Activated CD4-positive, alpha-beta T cell treated with anti-CD3 and anti-CD28 coated beads, Interleukin-2, amount 10 ng/mL, durations not matched to agents 24 days and 14 days (primary cell): ENCODE measurements at regions not wholly inside any gene's neighbourhood (a gene's known extent, or its start where the extent isn't known, plus 50 kb on each side); places are given as distances from the start of the nearest gene placed in this dataset.
"Not testable (repeated sequence)": the region's sequence is repeated elsewhere in the genome, so short reads cannot be mapped to it uniquely, and the experiment has no call there.

Source experiments
- DNase-seq: peaks from one replicate; pipeline ENCODE4 v3.0.0; 2022
- H3K27ac Mint-ChIP-seq: one replicate; pipeline ENCODE4 v1.8.0; 2022; ENCODE audit warnings: mild to moderate bottlenecking, mixed read lengths
- H3K27me3 Mint-ChIP-seq: one replicate; pipeline ENCODE4 v1.8.0; 2022; ENCODE audit warnings: mixed read lengths
- H3K36me3 Mint-ChIP-seq: one replicate; pipeline ENCODE4 v1.8.0; 2022; ENCODE audit warnings: low read depth, mild to moderate bottlenecking, mixed read lengths
- H3K4me1 Mint-ChIP-seq: one replicate; pipeline ENCODE4 v1.8.0; 2021; ENCODE audit warnings: mixed read lengths
- H3K4me3 Mint-ChIP-seq: one replicate; pipeline ENCODE4 v1.8.0; 2022; ENCODE audit warnings: mild to moderate bottlenecking, moderate library complexity, mixed read lengths
- H3K9me3 Mint-ChIP-seq: one replicate; pipeline ENCODE4 v1.8.0; 2021; ENCODE audit warnings: mixed read lengths
- intact Hi-C: fragments of 100-400 bp; cut with micrococcal nuclease; formaldehyde crosslinking; loops from one replicate; pipeline ENCODE4 v1.15.1; 2023

DNA sequence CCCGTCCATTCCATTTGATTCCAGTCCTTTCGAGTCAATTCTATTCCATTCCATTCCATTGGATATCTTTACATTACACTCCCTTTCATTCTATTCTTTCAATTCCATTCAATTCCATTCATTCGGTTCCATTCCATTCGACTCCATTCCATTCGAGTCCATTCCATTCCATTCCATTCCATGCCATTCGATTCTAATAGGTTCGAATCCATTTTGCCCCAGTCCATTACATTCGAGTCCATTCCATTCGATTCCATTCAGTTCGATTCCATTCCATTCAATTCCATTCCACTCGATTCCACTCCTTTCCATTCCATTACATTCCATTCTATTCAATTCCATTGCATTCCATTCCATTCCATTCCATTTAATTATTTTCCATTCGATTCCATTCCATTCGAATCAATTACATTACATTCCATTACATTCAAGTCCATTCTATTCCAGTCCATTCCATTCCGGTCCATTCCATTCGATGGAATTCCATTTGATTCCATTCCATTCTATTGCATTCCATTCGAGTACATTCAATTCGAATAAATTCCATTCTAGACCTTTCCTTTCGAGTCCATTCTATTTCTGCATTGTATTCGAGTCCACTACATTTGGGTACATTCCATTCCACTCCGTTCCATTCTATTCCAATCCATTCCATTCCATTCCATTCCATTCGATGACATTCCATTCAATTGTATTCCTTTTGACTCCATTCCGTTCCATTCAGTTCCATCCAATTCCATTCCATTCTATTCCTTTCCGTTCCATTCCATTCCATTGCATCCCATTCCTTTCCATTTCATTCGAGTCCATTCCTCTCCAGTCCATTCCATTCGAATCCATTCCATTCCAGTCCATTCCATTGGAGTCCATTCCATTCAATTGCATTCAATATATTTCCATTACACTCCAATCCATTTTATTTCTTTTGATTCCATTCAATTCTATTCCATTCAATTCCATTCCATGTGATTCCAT lies 2604.8 kb upstream of the TPTE start:
- H3K9me3 Mint-ChIP-seq = no peaks in the 10 kb centered on the region
- H3K27ac Mint-ChIP-seq = no peak overlapping the region
- no peaks in the 10 kb centered on the region for H3K4me1 Mint-ChIP-seq
- intact Hi-C loops = no loop called here
- H3K4me3 Mint-ChIP-seq = no peak overlapping the region
- no peaks in the 10 kb centered on the region for H3K27me3 Mint-ChIP-seq
- DNase-seq = no peak
- peaks cover 34% of the 10 kb centered on the region for H3K36me3 Mint-ChIP-seq

DNA sequence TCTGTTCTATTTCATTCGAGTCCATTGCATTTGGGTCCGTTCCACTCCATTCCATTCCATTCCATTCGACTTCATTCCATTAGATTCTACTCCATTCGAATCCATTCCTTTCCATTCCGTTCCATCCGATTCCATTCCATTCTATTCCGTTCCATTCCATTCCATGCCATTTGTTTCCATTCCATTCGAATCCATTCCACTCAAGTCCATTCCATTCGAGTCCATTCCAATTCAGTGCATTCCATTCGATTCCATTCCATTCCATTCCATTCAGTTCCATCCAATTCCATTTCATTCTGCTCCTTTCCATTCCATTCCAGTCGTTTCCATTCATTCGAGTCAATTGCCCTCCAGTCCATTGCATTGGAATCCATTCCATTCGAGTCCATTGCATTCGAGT lies 2603.7 kb upstream of the TPTE start:
- no peak for DNase-seq
- intact Hi-C loops = no loop called here
- Mint-ChIP-seq H3K27ac (no peak overlapping the region), H3K27me3 (no peaks in the 10 kb centered on the region), H3K9me3 (no peaks in the 10 kb centered on the region), H3K36me3 (peaks cover 38% of the 10 kb centered on the region), H3K4me1 (no peaks in the 10 kb centered on the region), H3K4me3 (no peak overlapping the region)

DNA sequence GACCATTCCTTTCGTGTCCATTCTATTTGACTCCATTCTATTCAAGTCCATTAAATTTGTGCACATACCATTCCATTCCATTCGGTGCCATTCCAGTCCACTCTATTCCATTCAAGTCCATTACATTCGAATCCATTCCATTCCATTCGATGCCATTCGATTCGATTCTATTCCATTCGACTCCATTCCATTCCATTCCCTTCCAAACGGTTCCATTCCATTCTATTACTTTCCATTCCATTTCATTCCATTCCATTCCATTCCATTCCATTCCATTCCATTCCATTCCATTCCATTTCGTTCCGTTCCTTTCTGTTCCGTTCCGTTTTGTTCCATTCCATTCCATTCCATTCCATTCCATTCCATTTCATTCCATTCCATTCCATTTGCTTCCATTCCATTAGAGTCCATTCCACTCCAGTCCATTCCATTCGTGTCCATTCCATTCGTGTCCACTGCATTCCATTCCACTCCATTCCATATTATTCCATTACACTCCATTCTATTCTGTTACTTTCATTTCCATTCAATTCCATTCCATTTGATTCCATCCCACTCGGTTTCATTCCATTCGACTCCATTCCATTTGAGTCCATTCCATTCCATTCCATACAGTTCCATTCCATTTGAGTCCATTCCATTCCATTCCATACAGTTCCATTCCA lies 2595.3 kb upstream of the TPTE start:
- DNase-seq, H3K9me3 Mint-ChIP-seq, intact Hi-C loops, H3K27me3 Mint-ChIP-seq, H3K4me1 Mint-ChIP-seq, H3K27ac Mint-ChIP-seq, H3K4me3 Mint-ChIP-seq: not testable (repeated sequence)
- peaks cover 46% of the 10 kb centered on the region for H3K36me3 Mint-ChIP-seq

DNA sequence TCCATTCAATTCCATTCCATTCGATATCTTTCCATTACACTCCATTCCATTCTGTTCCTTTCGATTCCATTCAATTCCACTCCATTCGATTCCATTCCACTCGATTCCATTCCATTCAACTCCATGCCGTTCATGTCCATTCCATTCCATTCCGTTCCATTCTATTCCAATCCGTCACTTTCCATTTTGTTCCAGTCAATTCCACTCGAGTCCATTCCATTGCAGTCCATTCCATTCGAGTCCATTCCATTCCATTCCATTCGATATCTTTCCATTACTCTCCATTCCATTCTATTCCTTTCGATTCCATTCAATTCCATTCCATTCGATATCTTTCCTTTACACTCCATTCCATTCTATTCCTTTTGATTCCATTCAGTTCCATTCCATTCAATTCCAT lies 2592.9 kb upstream of the TPTE start:
- H3K27me3 Mint-ChIP-seq, intact Hi-C loops, H3K4me3 Mint-ChIP-seq, H3K27ac Mint-ChIP-seq, DNase-seq, H3K4me1 Mint-ChIP-seq: not testable (repeated sequence)
- Mint-ChIP-seq H3K9me3 (peaks cover 33% of the 10 kb centered on the region), H3K36me3 (peaks cover 61% of the 10 kb centered on the region)

DNA sequence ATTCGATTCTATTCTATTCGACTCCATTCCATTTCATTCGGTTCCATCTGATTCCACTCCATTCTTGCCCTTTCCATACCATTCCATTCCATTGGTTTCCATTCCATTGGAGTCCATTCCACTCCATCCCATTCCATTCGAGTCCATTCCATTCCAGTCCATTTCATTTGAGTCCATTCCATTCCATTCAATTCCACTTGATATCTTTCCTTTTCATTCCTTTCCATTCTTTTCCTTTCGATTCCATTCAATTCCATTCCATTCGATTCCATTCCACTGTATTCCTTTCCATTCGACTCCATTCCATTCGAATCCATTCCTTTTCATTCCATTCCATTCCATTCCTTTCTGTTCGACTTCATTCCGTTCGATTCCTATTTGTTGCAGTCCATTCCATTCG lies 2591.8 kb upstream of the TPTE start:
- H3K27me3 Mint-ChIP-seq, H3K27ac Mint-ChIP-seq, DNase-seq, H3K4me1 Mint-ChIP-seq, H3K4me3 Mint-ChIP-seq, intact Hi-C loops: not testable (repeated sequence)
- Mint-ChIP-seq H3K9me3 (peaks cover 44% of the 10 kb centered on the region), H3K36me3 (peaks cover 64% of the 10 kb centered on the region)

DNA sequence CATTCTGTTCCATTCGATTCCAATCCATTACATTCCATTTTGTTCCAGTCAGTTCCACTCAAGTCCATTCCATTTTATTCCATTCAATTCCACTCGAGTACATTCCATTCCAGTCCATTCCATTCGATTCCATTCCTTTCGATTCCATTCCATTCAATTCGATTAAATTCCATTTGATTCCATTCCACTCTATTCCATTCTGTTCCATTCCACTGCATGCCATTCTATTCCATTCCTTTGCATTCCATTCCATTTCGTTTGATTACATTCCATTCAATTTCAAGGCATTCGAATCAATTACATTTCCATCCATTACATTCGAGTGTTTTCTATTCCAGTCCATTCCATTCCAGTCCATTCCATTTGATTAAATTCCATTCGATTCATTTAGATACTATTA lies 2590.9 kb upstream of the TPTE start:
- H3K4me1 Mint-ChIP-seq, DNase-seq, H3K27ac Mint-ChIP-seq, H3K27me3 Mint-ChIP-seq, H3K4me3 Mint-ChIP-seq, intact Hi-C loops: not testable (repeated sequence)
- Mint-ChIP-seq H3K36me3 (peaks cover 71% of the 10 kb centered on the region), H3K9me3 (peaks cover 52% of the 10 kb centered on the region)

DNA sequence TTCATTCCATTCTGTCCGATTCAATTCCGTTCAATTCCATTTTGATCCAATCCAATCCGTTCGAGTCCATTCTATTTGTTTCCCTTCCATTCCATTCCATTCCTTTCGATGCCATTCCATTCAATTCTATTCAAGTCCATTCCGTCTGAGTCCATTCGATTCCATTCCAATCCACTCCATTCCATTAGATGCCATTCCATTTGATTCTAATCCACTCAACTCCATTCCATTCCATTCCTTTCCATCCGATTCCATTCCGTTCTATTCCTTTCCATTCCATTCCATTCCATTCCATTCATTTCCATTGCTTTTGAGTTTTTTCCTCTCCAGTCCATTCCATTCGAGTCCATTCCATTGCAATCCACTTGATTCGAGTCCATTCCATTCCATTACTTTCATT lies 2589.3 kb upstream of the TPTE start:
- not testable (repeated sequence) for H3K4me3 Mint-ChIP-seq

DNA sequence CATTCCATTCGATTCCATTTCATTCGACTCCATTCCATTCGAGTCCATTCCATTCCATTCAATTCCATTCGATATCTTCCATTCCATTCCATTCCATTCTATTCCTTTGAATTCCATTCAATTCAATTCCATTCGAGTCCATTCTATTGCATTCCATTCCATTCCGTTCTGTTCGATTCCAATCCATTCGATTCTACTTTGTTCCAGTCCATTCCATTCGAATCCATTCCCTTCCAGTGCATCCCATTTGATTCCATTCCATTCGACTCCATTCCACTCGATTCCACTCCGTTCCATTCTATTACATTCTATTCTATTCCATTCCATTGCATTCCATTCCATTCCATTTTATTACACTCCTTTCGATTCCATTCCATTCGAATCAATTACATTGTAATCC lies 2588.5 kb upstream of the TPTE start:
- DNase-seq, H3K4me1 Mint-ChIP-seq, H3K27me3 Mint-ChIP-seq, H3K4me3 Mint-ChIP-seq, intact Hi-C loops, H3K27ac Mint-ChIP-seq: not testable (repeated sequence)
- peaks cover 72% of the 10 kb centered on the region for H3K36me3 Mint-ChIP-seq
- peaks cover 76% of the 10 kb centered on the region for H3K9me3 Mint-ChIP-seq

More for the DNA sequence above, 2589.3 kb upstream of the TPTE start:
- H3K9me3 Mint-ChIP-seq = peaks cover 69% of the 10 kb centered on the region
- H3K4me1 Mint-ChIP-seq, intact Hi-C loops, H3K27me3 Mint-ChIP-seq, DNase-seq, H3K27ac Mint-ChIP-seq: not testable (repeated sequence)
- H3K36me3 Mint-ChIP-seq = peaks cover 69% of the 10 kb centered on the region

DNA sequence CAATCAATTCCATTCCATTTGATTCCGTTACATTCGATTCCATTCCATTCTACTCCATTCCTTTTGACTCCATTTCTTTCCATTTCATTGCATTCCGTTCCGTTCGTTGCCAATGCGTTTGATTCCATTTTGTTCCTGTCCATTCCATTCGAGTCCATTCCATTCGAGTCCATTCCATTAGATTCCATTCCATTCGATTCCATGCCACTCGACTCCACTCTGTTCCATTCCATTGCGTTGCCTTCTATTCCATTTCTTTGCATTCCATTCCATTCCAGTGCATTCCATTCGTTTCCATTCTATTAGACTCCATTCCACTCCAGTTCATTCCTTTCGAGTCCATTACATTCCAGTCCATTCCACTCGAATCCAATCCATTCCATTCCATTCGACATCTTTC lies 2587.5 kb upstream of the TPTE start:
- Mint-ChIP-seq H3K9me3 (peaks cover 87% of the 10 kb centered on the region), H3K36me3 (peaks cover 74% of the 10 kb centered on the region), H3K27ac (no peak overlapping the region), H3K4me3 (no peak overlapping the region), H3K27me3 (no peaks in the 10 kb centered on the region), H3K4me1 (no peaks in the 10 kb centered on the region)
- intact Hi-C loops = no loop called here
- no peak for DNase-seq

DNA sequence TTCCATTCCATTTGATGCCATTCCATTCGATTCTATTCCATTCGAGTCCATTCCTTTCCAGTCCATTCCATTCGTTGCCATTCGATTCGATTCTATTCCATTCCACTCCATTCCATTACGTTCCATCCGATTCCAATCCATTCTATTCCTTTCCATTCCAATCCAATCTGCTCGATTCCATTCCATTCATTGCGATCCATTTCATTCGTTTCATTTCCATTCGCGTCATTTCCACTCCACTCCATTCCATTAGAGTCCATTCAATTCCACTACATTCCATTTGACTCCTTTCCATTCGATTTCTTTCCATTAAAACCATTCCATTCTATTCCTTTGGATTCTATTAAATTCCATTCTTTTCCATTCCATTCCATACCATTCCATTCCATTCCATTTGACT lies 2584.1 kb upstream of the TPTE start:
- H3K27ac Mint-ChIP-seq, H3K4me3 Mint-ChIP-seq, H3K27me3 Mint-ChIP-seq, H3K4me1 Mint-ChIP-seq, intact Hi-C loops, DNase-seq: not testable (repeated sequence)
- H3K36me3 Mint-ChIP-seq = peaks cover 72% of the 10 kb centered on the region
- H3K9me3 Mint-ChIP-seq = peaks cover 100% of the 10 kb centered on the region

DNA sequence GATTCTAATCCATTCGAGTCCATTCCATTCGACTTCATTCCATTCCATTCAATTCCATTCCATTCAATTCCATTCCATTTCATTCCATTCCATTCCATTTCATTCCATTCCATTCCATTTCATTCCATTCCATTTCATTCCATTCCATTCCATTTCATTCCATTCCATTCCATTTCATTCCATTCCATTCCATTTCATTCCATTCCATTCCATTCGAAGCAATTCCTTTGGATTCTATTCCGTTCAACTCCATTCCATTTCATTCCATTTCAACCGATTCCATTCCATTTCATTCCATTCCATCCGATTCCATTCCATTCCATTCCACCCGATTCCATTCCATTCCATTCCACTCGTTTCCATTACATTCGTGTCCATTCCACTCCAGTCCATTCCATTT lies 2583.2 kb upstream of the TPTE start:
- H3K27me3 Mint-ChIP-seq, H3K27ac Mint-ChIP-seq, H3K4me3 Mint-ChIP-seq, H3K4me1 Mint-ChIP-seq, DNase-seq, intact Hi-C loops: not testable (repeated sequence)
- Mint-ChIP-seq H3K36me3 (peaks cover 70% of the 10 kb centered on the region), H3K9me3 (peaks cover 99% of the 10 kb centered on the region)

DNA sequence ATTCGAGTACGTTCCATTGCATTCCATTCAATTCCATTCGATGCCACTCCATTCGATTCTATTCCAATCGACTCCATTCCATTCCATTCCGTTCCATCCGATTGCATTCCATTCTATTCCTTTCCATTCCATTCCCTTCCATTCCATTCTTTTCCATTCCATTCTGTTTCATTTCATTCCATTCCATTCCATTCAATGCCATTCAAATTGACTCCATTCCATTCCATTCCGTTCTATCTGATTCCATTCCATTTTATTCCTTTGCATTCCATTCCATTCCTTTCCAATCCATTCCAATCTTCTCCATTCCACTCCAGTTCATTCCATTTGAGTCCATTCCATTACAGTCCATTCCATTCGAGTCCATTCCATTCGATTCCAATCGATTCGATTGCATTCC lies 2580.0 kb upstream of the TPTE start:
- intact Hi-C loops, H3K4me3 Mint-ChIP-seq, DNase-seq, H3K4me1 Mint-ChIP-seq, H3K27me3 Mint-ChIP-seq, H3K27ac Mint-ChIP-seq: not testable (repeated sequence)
- Mint-ChIP-seq H3K9me3 (peaks cover 99% of the 10 kb centered on the region), H3K36me3 (peaks cover 71% of the 10 kb centered on the region)

DNA sequence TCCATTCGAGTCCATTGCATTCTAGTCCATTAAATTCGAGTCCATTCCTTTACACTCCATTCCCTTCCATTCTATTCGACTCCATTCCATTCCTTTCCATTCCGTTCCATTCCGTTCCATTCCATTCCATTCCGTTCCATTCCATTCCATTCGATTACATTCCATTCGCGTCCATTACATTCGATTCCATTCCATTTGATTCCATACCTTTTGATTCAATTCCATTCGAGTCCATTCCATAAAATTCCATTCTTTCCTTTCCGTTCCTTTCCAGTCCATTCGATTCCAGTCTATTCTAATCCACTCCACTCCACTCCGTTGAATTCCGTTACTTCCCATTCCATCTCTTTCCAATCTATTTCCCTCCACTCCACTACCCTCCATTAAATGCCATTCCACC lies 2579.2 kb upstream of the TPTE start:
- not testable (repeated sequence) for H3K4me3 Mint-ChIP-seq

DNA sequence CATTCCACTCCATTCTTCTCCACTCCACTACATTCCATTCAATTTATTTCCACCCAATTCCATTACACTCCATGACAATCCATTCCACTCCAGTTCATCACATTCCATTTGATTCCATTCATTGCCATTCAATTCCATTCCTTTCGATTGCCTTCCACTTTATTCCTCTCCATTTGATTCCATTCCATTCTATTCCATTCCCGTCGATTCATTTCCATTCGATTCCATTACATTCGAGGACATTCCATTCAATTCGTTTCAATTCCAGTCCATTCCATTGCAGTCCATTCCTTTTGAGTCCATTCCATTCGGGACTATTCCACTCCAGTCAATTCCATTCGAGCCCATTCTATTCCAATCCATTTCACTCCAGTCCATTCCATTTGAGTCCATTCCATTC lies 2577.8 kb upstream of the TPTE start:
- intact Hi-C loops, H3K27me3 Mint-ChIP-seq, H3K4me3 Mint-ChIP-seq, H3K27ac Mint-ChIP-seq, H3K4me1 Mint-ChIP-seq, DNase-seq: not testable (repeated sequence)
- H3K36me3 Mint-ChIP-seq = peaks cover 71% of the 10 kb centered on the region
- H3K9me3 Mint-ChIP-seq = peaks cover 99% of the 10 kb centered on the region

More for the DNA sequence above, 2579.2 kb upstream of the TPTE start:
- Mint-ChIP-seq H3K9me3 (peaks cover 99% of the 10 kb centered on the region), H3K36me3 (peaks cover 72% of the 10 kb centered on the region)
- intact Hi-C loops, DNase-seq, H3K27ac Mint-ChIP-seq, H3K27me3 Mint-ChIP-seq, H3K4me1 Mint-ChIP-seq: not testable (repeated sequence)
